CD4-positive, alpha-beta memory T cell (primary cell): ENCODE measurements at regions not wholly inside any gene's neighbourhood (a gene's known extent, or its start where the extent isn't known, plus 50 kb on each side); places are given as distances from the start of the nearest gene placed in this dataset.
"Not testable (repeated sequence)": the region's sequence is repeated elsewhere in the genome, so short reads cannot be mapped to it uniquely, and the experiment has no call there.

Source experiments
- CTCF ChIA-PET: fragments of 350-600 bp; sonication (Branson Sonifier 250); formaldehyde crosslinking; loops from one replicate; lab custom pipeline; 2021; ENCODE audit warnings: inconsistent platforms; ENCODE audit not compliant: partially characterized antibody; lab: Charles Lee
- POLR2A ChIA-PET: fragments of 350-600 bp; sonication (Branson Sonifier 250); formaldehyde crosslinking; loops from one replicate; lab custom pipeline; 2021; ENCODE audit not compliant: partially characterized antibody; lab: Charles Lee
- DNase-seq, 5 donors: peaks; one replicate each; pipeline versions ENCODE4 v3.0.0 to v3.0.0-alpha.2; 2020 to 2022; ENCODE audit warnings: mixed read lengths in 1 of 5
- H3K27ac ChIP-seq: one replicate; pipeline ENCODE4 v1.7.0; 2013; ENCODE audit warnings: low read depth, low read length
- H3K27me3 ChIP-seq: 2 replicates; pipeline ENCODE4 v1.7.0; 2013; ENCODE audit warnings: mild to moderate bottlenecking, low read length, moderate library complexity; ENCODE audit not compliant: insufficient read depth
- H3K36me3 ChIP-seq: 2 replicates; pipeline ENCODE4 v1.7.0; 2013; ENCODE audit warnings: mild to moderate bottlenecking, low read length, moderate library complexity; ENCODE audit not compliant: insufficient read depth
- H3K4me1 ChIP-seq: 2 replicates; pipeline ENCODE4 v1.7.0; 2013; ENCODE audit warnings: mild to moderate bottlenecking, low read length, moderate library complexity; ENCODE audit not compliant: insufficient read depth
- H3K4me3 ChIP-seq, 2 donors: one replicate each; pipeline ENCODE4 v1.7.0; 2013; ENCODE audit warnings: low read length in 2 of 2, mild to moderate bottlenecking in 1 of 2
- H3K9me3 ChIP-seq, 2 donors: one replicate each; pipeline ENCODE4 v1.7.0; 2013; ENCODE audit warnings: low read length in 2 of 2, control low read depth in 1 of 2; ENCODE audit not compliant: control insufficient read depth in 1 of 2
- H3K27ac Mint-ChIP-seq, 7 donors: one replicate each; pipeline ENCODE4 v1.8.0; 2020 to 2021; ENCODE audit warnings: mixed read lengths in 7 of 7, mild to moderate bottlenecking in 6 of 7, inconsistent platforms in 3 of 7, moderate library complexity in 3 of 7
- H3K27me3 Mint-ChIP-seq, 2 donors: one replicate each; pipeline ENCODE4 v1.8.0; 2020 to 2021; ENCODE audit warnings: mixed read lengths in 2 of 2
- H3K36me3 Mint-ChIP-seq, 2 donors: one replicate each; pipeline ENCODE4 v1.8.0; 2020 to 2021; ENCODE audit warnings: mixed read lengths in 2 of 2, inconsistent platforms in 1 of 2, mild to moderate bottlenecking in 1 of 2
- H3K4me1 Mint-ChIP-seq, 4 donors: one replicate each; pipeline ENCODE4 v1.8.0; 2020 to 2021; ENCODE audit warnings: mixed read lengths in 4 of 4, mild to moderate bottlenecking in 1 of 4
- H3K4me3 Mint-ChIP-seq, 8 donors: one replicate each; pipeline ENCODE4 v1.8.0; 2020 to 2021; ENCODE audit warnings: mixed read lengths in 8 of 8, mild to moderate bottlenecking in 7 of 8, moderate library complexity in 6 of 8, inconsistent platforms in 3 of 8
- H3K9me3 Mint-ChIP-seq, 8 donors: one replicate each; pipeline ENCODE4 v1.8.0; 2020 to 2021; ENCODE audit warnings: mixed read lengths in 8 of 8, mild to moderate bottlenecking in 5 of 8, inconsistent platforms in 3 of 8, moderate library complexity in 1 of 8
- intact Hi-C: fragments of 100-400 bp; cut with micrococcal nuclease; formaldehyde crosslinking; loops from one replicate; pipeline ENCODE4 v1.15.1; 2023

- H3K27me3 Mint-ChIP-seq, DNase-seq, POLR2A ChIA-PET, H3K4me1 ChIP-seq, H3K4me3 Mint-ChIP-seq, H3K27ac ChIP-seq, CTCF ChIA-PET, H3K27ac Mint-ChIP-seq, H3K4me3 ChIP-seq, H3K36me3 ChIP-seq, intact Hi-C loops, H3K4me1 Mint-ChIP-seq, H3K27me3 ChIP-seq: not testable (repeated sequence)
- Mint-ChIP-seq H3K36me3 (peaks cover 3 to 16% of the 10 kb centered on the region in 2 donors), H3K9me3 (peaks cover 21 to 60% (median 50%) of the 10 kb centered on the region in 8 donors)
- peaks cover 0 to 16% of the 10 kb centered on the region in 2 donors for H3K9me3 ChIP-seq
These were observed 179.0 kb upstream of the TPTE start for GRCh38 chr21:10342261-10342956.

- H3K27ac ChIP-seq = not testable (repeated sequence)
These were observed 178.0 kb upstream of the TPTE start for GRCh38 chr21:10343146-10343935.

GRCh38 chr21:10344266-10344665 is 177.1 kb upstream of the TPTE start:
- H3K27ac ChIP-seq = not testable (repeated sequence)
- peaks cover 0 to 23% of the 10 kb centered on the region in 2 donors for H3K9me3 ChIP-seq

More at GRCh38 chr21:10343146-10343935, 178.0 kb upstream of the TPTE start:
- POLR2A ChIA-PET, H3K27me3 ChIP-seq, H3K4me3 Mint-ChIP-seq, H3K27ac Mint-ChIP-seq, H3K36me3 ChIP-seq, CTCF ChIA-PET, H3K27me3 Mint-ChIP-seq, DNase-seq, H3K4me1 Mint-ChIP-seq, intact Hi-C loops, H3K4me3 ChIP-seq, H3K4me1 ChIP-seq: not testable (repeated sequence)
- H3K36me3 Mint-ChIP-seq = peaks cover 3 to 16% of the 10 kb centered on the region in 2 donors
- peaks cover 21 to 59% (median 51%) of the 10 kb centered on the region in 8 donors for H3K9me3 Mint-ChIP-seq
- peaks cover 0 to 21% of the 10 kb centered on the region in 2 donors for H3K9me3 ChIP-seq

DNA sequence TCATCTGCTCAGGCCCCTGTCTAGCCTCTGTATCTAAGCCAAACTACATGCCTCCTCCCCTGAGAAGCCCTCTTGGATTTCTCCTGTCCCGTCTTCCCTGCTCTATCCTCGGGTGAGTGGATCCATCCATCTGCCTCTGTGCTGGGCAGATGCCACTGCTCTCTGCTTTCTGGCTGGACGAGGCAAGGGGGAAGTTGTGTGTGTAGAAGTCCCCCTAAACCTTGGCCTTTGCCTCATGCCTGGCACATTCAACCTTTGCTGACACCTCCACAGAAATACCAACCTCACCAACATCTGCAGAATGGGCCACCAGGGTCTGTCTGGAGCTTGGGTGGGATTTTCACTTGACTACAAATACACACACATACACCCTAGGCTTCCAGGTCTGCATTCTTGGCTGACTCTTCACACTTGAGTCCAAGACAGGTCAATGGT is 176.2 kb upstream of the TPTE start:
- peaks cover 3 to 13% of the 10 kb centered on the region in 2 donors for H3K36me3 Mint-ChIP-seq
- not testable (repeated sequence) for H3K4me3 Mint-ChIP-seq, H3K27me3 Mint-ChIP-seq

More at GRCh38 chr21:10344266-10344665, 177.1 kb upstream of the TPTE start:
- intact Hi-C loops, H3K4me1 Mint-ChIP-seq, H3K27me3 ChIP-seq, H3K4me1 ChIP-seq, H3K27ac Mint-ChIP-seq, DNase-seq, H3K36me3 ChIP-seq, H3K4me3 Mint-ChIP-seq, POLR2A ChIA-PET, H3K4me3 ChIP-seq, H3K27me3 Mint-ChIP-seq, CTCF ChIA-PET: not testable (repeated sequence)
- peaks cover 3 to 16% of the 10 kb centered on the region in 2 donors for H3K36me3 Mint-ChIP-seq
- H3K9me3 Mint-ChIP-seq = peaks cover 19 to 61% (median 52%) of the 10 kb centered on the region in 8 donors

GRCh38 chr21:10346249-10346648 is 175.1 kb upstream of the TPTE start:
- DNase-seq, intact Hi-C loops, CTCF ChIA-PET, H3K4me3 Mint-ChIP-seq, H3K27ac Mint-ChIP-seq, H3K27me3 Mint-ChIP-seq, POLR2A ChIA-PET, H3K27me3 ChIP-seq, H3K4me3 ChIP-seq, H3K36me3 ChIP-seq, H3K4me1 Mint-ChIP-seq, H3K4me1 ChIP-seq, H3K27ac ChIP-seq: not testable (repeated sequence)
- peaks cover 0 to 21% of the 10 kb centered on the region in 2 donors for H3K9me3 ChIP-seq
- Mint-ChIP-seq H3K36me3 (peaks cover 3 to 13% of the 10 kb centered on the region in 2 donors), H3K9me3 (peaks cover 15 to 65% (median 49%) of the 10 kb centered on the region in 8 donors)

More for the DNA sequence above, 176.2 kb upstream of the TPTE start:
- POLR2A ChIA-PET, H3K4me1 ChIP-seq, DNase-seq, H3K27ac Mint-ChIP-seq, H3K27ac ChIP-seq, intact Hi-C loops, H3K4me3 ChIP-seq, H3K27me3 ChIP-seq, H3K4me1 Mint-ChIP-seq, CTCF ChIA-PET, H3K36me3 ChIP-seq: not testable (repeated sequence)
- H3K9me3 Mint-ChIP-seq = peaks cover 15 to 59% (median 47%) of the 10 kb centered on the region in 8 donors
- H3K9me3 ChIP-seq = peaks cover 0 to 23% of the 10 kb centered on the region in 2 donors

DNA sequence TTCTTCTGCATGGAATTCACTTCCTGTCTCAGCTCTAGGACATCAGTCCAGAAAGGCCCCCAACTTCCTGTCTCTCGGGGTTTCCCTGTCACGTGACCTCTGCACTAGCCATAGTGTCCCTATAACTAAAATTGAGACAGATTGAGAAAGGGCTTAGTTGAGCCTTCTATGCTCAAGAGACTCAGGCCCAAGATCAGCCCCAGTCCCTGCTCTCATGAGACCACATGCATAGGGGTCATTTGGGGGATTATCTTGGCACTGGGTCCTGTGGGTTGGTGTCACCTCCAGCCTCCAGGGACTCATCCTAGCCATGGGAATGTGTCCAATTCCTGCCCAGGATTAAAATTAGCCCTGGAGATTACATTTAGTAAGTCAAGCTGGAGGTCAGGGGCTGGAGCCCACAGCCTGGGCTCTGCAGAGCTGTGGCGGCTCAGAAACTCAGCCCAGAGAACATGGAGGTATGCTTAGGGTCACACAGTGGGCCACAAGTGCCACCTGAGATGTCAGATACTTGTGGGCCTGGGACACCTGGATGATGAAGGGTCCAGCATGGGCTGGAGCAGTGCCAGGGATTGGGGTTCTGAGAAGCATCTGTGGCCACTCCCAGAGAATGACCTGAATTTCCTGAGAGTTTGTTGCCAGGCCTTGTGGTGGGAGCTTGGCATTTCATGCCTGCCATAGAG is 174.3 kb upstream of the TPTE start:
- H3K4me3 ChIP-seq, CTCF ChIA-PET, H3K27me3 Mint-ChIP-seq, H3K27ac Mint-ChIP-seq, H3K36me3 ChIP-seq, DNase-seq, H3K4me3 Mint-ChIP-seq, POLR2A ChIA-PET, H3K4me1 ChIP-seq, intact Hi-C loops, H3K27ac ChIP-seq, H3K4me1 Mint-ChIP-seq, H3K27me3 ChIP-seq: not testable (repeated sequence)
- peaks cover 0 to 21% of the 10 kb centered on the region in 2 donors for H3K9me3 ChIP-seq
- Mint-ChIP-seq H3K9me3 (peaks cover 15 to 70% (median 51%) of the 10 kb centered on the region in 8 donors), H3K36me3 (peaks cover 3 to 15% of the 10 kb centered on the region in 2 donors)

GRCh38 chr21:10347675-10348074 is 173.7 kb upstream of the TPTE start:
- H3K9me3 ChIP-seq = peaks cover 0 to 21% of the 10 kb centered on the region in 2 donors
- H3K36me3 ChIP-seq, H3K4me3 Mint-ChIP-seq, DNase-seq, H3K27me3 Mint-ChIP-seq, H3K4me3 ChIP-seq, H3K27me3 ChIP-seq, intact Hi-C loops, POLR2A ChIA-PET, H3K4me1 Mint-ChIP-seq, H3K27ac ChIP-seq, H3K4me1 ChIP-seq, CTCF ChIA-PET, H3K27ac Mint-ChIP-seq: not testable (repeated sequence)
- H3K9me3 Mint-ChIP-seq = peaks cover 15 to 75% (median 56%) of the 10 kb centered on the region in 8 donors
- H3K36me3 Mint-ChIP-seq = peaks cover 3 to 15% of the 10 kb centered on the region in 2 donors
